NCI-H146 treated with DMSO at 0.1 percent for 48 hours (cell line): ENCODE measurements at regions not wholly inside any gene's neighbourhood (a gene's known extent, or its start where the extent isn't known, plus 50 kb on each side); places are given as distances from the start of the nearest gene placed in this dataset.
"Not testable (repeated sequence)": the region's sequence is repeated elsewhere in the genome, so short reads cannot be mapped to it uniquely, and the experiment has no call there.

Source experiments
- DNase-seq: peaks from one replicate; lab custom pipeline; 2025; ENCODE audit not compliant: unreplicated experiment; lab: John Stamatoyannopoulos, UW

DNA sequence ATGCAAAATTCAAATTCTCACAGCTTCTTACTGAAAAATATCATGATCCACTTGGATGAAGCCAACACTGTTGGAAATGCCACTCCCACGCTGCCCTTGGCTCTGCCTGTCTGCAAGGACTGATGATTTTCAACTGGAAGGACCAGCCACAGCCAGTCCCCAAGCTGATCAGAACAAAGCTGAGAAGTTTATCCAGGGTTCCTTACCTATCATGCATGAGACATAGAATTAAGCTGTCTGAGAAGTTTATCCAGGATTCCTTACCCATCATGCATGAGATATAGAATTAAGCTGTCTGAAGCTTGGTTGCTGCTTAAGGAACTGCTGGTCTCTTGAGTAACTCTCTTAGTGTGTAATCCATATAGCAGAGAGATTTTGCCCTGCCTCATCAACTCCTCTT is 159.8 kb upstream of the TMEM260 start:
- no peak for DNase-seq

DNA sequence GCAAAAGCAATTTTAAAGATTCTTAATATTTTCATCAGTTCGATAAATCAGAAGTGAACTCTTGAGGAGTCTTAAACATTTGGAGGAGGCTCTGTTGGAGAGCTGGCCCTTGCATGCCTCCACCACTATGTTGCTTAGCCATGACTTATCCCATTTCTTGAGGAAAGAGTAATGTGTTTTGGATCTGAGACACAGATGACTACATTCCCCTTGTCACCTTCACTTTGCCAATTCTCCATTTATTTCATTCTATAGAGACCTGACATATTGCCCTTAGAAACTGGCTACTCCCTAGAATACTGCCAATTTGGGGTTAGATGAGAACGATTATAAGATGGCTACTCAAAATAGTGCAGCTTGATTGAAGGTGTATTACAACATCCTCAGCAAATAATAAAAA is 157.4 kb upstream of the TMEM260 start:
- no peak for DNase-seq

DNA sequence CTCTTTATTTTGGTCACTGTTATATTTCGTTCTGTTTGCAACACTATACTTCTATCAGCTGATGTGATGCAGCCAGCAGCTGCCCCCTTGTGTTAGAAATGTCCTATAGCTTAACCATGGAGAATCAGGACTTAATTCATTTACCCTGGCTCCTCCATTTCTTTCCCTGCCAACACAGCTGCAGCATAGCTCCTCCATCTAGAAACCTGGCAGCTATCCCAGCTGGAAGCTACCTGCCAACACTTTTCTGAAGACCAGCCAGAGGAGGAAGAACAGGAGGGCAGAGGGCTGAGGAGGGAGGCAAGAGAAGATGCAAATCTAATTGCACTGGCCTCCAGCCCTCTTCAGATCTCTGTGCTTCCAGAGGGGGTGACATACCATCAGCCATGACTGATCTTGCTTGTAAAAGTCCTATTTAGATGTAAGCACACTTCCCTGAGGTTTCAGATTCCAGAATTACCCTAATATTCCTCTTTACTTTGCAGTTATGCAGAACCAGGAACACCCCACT is 156.8 kb upstream of the TMEM260 start:
- DNase-seq, result peak; percentile 7

DNA sequence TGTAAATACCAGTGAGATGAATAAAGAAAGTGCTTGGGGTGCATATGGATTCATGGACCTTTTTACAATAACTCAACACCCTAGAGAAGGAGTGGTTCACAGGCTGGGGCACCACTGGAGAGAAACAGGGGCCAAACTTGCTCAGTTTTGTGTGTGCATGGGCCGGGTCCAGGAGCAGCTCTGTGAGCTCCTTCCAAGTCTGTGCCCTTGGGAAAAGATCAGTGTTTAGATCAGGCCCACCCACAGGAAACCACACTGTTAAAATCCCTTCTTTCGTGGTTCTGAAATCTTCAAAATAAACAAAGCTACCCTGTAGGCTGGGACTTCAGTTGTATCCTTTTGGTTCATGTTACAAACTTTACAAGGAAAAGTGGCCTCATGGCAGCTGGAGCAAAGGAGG is 156.1 kb upstream of the TMEM260 start:
- no peak for DNase-seq

DNA sequence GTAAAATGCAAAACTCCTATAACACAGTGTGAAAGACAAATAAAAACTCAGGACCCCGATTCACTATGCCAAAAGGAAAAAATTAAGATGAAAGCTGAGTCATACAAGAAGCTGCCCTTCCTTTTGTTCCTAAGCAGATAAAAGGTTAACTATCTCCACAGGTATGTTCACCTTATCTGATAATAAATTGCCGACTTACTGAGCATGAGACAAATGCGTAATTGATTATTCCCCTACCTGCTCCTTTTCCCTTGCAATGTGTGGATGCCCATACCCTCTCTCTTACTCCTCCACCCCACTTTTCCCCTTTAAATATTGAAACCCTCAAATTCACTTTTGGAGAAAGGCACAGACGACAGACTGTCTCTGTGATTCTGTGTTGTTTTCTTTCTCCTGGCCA is 148.6 kb upstream of the TMEM260 start:
- DNase-seq, result peak; percentile 41

DNA sequence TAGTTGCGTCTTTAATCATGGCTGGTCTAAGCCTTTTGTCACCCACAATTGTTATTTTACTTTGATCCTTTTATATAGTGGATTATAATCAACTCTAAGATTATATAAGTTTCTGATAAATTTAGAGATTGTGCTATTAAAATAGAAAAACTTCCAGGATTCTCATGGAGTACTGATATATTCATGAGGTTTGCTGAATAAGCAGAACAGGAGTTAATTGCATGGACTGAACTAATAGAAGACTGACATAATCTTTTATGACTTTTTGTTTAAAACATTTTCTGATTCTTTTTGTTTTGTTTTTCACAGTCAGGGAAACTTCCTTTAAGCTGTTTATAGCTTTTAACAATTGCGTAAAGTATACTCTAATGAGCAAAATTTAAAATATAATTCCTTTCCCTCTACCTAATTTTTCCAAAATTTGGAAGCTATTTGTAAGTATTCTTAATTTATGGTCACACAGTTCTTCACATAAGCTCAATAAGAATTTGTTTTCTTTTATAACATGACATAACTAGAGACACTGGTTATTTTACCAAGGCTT is 129.9 kb upstream of the TMEM260 start:
- DNase-seq, result no peak

DNA sequence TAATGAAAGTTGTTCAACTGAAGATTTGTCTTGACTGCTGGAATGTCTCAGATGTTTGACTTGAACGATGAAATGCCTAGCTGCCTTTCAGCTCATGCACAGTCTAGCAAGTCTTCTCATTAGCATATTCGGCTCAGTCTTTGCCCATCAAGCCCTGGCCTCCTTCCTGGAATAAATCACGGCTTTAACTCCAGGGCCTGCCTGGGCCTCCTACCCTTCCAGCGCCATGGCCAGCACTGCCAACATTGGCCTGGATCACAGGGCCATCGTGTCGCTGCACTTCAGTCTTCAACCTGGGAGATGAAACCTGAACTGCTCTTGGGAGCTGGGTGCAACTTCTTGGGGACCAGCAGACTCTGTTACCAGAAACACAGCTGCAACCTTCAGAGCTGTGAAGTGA is 126.7 kb upstream of the TMEM260 start:
- DNase-seq, result no peak

DNA sequence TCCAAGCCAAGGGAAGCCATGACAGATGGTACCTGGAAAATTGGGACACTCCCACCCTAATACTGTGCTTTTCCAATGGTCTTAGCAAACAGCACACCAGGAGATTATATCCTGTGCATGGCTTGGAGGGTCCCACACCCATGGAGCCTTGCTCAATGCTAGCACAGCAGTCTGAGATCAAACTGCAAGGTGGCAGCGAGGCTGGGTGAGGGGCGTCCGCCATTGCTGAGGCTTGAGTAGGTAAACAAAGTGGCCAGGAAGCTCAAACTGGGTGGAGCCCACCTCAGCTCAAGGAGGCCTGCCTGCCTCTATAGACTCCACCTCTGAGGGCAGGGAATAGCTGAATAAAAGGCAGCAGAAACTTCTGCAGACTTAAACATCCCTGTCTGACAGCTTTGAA is 124.9 kb upstream of the TMEM260 start:
- DNase-seq, result not testable (repeated sequence)

DNA sequence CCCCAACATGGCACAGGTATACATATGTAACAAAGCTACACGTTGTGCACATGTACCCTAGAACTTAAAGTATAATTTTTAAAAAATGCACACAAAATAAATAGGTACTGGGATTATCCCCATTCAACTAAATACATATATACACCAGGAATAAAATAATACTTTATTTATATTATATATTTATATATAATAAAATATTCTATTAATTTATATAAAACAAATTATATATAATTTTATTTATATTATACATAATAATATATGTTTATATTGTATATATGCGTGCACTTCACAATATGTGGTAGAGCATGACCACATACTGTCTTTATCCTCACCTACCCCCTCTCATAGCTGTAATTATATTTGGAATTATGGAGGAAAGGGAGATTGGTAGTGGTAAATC is 119.1 kb upstream of the TMEM260 start:
- no peak for DNase-seq

DNA sequence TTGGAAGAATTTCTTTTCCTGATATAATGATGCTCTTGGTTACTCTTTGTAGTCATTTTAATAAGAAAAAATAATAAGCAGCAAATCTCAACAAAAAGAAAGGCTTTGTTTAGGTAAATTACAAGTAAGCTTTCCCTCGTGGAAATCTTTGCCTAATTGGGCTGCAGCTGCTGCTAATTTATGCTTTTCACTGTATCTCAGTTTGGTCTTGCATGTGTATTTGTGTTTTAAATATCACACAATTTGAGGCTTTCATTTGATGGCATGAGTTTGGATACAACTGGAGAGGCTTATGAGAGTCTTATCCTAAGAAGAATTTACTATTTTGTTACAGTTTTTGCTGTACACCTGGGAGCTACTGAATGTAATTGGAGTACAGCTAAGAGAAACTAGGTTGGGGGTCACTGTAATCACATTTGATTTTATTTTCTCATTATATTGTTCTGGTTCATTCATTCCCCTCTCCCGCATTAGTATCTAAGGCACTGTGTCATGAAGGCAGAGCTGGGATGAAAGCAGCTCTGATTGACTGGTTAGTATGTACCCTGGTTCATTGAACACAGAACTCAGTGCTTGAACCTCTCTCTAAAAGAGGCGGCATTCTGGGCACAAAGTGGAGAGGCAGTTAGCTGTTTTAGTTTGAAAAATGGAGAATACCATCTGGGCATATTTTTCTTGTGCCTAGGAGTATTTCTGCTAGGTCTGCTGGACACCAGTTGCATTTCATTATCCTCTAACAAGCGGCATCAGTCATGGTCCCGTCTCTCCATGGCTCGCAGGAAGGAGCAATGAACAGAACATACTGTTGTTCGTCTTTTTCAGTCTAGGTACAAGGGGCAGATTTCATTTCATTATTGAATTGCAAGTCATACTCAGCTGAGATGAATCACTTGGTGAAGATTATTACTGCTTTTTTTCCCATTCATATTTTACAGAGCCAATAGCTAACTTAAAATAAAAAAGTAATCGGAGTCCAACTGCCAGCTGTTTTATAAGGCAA is 118.0 kb upstream of the TMEM260 start:
- no peak for DNase-seq

DNA sequence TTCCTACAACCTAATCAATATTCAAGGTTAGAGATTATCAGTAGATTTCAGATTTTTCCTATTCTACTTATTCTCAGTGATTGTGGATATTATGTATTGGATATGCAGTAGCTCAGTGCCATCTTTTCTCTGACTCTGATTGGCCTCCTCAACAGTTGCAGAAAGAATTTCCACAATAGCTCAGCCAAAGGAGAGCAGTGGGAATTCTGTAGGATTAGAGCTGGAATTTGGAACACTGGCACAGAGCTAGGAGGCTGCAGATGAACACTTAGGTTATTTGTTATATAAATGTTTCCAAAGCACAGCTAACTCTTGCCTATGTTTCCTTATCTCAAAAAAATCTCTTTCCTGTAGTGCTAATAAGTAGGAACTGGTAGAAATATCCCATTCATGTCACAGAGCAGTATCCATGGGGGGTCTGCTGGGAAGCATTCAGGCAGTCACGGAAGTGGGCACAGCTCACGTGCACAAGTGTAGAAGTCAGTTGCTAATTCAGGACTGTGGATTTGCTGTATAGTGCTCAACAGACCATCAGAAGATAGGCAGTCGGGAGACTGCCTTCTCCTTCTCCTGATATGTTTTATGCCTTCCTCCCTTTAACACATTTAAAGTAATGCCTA is 116.2 kb upstream of the TMEM260 start:
- DNase-seq, result no peak

DNA sequence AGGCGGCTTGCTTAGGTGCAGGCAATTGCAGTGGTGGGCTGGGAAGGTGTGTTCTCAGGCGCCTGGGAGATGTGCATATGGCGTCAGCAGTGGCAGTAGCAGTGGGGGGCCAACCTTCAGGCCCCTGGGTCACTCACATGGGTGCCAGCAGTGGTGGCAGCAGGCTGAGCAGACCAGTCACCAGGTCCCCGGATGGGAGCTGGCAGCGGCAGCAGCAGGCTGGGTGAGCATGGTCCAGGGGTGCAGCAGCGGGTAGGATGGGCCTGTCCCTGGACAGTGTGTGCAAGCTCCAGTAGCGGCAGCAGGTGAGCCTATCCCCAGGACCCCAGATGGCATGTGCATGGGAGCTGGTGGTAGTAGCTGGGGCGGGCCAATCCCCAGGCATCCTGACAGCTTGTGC is 108.5 kb upstream of the TMEM260 start:
- DNase-seq, result no peak

DNA sequence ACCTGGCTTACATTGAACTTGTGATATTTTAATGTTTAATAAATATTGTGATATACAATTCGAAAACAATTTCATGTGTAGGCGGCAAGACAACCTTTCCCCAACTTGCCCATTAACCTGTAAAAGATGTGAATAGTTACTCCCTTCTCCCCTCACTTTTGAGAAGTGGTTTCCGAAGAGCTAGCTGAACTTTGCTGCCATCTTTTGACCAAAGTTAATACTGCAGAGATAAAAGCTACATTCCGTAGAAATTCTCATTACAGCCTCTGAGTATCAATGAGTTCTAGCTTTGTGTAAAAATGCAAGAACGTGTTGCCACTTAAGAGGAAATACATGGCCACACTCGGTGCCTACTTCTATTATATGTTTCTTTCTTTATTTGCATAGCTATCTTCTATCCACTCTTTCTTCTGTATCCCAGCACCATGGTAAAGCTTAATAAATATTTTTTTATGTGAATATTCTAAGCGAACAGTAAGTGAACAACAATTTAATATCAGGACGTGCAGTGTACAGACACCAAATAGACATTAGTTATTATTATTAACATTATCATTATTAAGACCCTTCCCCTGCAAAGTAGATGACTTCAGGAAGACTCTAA is 105.1 kb upstream of the TMEM260 start:
- DNase-seq, result peak; percentile 16

DNA sequence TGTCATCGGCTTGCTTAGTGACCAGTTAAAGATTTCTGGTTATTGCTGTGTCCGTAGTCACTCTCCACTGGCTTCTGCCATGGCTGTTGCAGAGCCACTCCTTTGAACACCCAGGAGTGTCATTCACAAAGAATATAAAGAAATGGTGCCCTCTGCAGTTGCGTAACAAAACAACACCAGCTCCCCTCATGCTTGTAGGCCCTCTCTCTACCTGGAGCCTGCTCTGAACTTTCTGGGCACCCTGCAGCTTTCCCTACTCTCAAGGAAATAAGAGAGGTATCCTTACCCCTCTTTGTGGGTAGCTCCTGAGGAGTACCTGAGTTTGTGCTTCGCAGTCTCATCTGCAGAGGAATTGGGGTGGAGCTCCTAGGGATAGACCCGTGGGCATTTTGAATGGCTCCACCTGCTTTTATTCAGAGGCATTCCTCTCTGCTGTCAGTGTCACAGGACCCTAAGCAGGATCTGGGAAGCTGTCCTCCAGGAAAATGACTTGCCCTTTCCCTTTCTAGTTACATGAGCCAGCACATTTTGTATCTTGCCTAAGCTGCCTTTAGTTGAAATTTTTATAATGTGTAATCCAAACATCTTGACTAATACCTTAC is 97.2 kb upstream of the TMEM260 start:
- DNase-seq, result no peak

DNA sequence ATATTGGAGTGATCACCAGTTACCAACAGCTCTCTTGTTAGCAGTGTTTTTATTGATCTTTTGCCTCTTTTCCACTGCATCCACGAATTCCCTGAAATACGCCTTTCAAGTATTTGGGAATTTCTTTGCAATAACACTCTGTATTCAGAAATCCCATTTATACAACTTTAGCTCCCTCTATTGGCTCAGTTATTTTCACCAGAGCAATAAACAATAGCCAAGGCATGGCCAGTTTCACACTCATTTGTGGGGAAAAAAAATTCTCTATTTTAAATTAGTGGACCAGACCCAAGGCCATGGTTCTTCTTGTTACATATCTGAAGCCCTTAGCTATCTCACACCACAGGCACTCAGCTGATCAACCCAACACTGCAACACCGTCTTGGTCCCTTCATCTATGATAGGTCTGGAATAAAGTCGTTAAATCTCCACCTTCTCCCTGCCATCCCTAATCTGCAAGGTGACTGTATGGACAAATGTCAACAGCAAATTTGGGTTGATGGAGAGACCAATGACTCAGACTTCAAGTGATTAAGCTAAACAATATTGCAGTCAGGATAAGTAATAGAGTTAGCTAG is 92.4 kb upstream of the TMEM260 start:
- peak; percentile 4 for DNase-seq

DNA sequence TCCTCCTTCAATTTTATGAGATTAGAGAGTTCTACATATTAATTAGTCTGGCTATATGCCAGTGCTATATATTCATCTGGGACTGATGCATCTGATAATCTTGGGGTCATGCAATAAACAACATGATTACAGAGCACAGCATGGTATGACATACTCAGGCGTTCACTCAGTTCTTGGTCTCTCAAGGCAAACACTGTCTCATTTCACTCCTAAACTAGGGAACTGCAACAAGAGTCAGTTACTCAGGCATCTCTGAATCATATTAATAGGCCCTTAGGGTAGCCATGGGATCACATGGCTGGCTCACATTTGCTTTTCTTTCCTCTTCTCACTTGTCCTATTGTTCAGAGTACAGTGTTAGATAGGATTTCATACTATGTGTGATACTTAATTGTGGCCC is 91.8 kb upstream of the TMEM260 start:
- DNase-seq, result no peak

DNA sequence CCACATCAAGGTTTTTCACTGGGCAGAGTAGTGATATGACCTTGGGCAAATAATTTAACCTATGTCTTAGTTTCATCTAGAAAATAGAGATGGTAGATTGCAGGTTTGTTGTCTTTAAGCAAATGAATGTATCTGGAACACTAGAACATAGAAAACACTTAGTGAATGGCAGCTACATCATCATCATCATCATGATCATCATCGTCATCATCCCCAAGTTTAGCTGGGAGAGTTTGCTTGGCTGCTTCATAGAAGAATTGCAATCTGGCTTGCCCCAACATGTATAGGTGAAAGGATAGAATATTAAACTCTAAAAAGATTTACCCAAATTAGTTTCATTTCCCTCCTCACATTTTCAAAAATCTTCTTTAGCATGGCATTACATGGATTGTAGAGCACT is 91.3 kb upstream of the TMEM260 start:
- DNase-seq, result no peak

DNA sequence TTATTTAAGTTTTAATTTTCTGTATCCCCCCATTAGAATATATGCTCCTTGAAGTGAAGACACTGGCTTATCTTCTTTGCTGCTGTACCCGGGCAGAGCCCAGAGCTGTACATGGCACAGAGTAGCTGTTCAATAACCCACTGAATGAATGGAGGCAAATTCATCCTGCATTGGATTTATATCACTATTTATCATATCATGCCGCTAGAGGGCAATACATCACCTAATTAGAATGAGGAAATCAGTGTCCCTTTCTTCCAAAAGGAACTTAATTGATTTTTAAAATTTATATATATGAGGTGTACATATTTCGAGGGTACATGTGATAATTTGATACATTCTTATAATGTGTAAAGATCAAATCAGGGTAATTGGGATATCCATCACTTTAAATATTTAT is 89.2 kb upstream of the TMEM260 start:
- DNase-seq, result peak; percentile 1

DNA sequence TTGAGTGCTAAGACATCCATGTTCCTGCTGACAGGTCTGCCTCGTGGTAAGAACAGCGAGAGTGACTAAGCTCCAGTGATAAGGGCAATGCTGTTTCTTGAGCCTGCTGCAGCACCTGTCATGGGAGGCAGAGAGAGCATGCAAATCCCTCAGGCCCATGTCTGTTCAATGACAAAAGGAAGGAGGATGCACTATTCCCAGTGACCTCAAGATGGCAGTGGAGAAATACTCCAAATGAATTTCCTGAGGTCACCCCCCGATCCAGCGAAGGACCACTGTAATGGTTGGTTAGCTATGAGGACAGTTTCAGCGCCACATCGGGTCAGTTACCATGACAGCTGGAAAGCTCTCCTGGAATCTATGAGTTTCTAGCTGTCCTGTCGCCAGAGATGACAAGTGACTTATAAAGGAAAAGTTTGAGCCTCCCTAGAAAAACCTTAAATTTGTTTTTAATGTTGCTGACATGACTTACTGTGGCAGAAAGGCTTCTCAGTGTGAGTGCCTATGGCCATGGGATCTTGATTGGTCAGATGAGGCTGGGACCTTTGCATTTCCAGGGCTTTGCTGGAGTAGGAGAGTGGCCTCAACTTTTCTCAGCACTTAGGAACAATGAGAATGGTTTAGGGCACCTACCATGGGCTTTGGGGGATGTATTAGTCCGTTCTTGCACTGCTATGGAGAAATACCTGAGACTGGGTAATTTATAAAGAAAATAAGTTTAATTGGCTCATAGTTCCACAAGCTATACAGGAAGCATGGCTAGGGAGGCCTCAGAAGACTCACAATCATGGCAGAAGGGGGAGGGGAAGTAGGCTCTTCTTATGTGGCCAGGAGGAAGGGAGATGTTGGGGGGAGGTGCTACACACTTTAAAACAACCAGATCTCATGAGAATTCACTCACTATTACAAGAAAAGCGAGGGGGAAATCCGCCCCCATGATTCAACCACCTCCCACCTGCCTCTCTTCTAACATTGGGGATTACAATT is 88.0 kb upstream of the TMEM260 start:
- peak; percentile 59 for DNase-seq

DNA sequence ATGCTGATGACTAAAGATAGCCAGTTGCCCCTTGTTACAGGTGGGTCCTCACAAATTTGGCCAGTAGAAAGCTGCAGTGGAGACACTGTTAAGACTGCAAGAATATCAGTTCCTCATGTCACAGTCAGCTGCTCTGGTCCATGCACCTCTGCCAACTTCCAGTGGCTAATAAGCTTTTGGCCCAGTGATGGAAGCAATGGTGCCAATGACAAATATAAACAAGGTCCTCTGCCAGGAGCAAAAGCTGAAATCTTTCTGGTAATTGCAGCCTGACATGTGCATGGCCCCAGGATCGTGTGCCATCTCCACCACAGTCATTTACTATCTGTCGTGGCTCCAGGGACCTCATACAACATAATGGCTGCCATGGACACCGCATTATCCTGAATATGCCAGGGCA is 85.4 kb upstream of the TMEM260 start:
- no peak for DNase-seq
